ENCODE measurements at regions not wholly inside any gene's neighbourhood (a gene's known extent, or its start where the extent isn't known, plus 50 kb on each side); places are given as distances from the start of the nearest gene placed in this dataset.

- no peak for TF ChIP-seq CEBPB (IDR thresholded peaks at IDR 0.05; ENCODE audit: low read depth)
- TF ChIP-seq CTCF (IDR thresholded peaks at IDR 0.05 in 2 of 3, conservative IDR thresholded peaks at IDR 0.05 in 1 of 3; ENCODE audit: borderline replicate concordance in 1 of 3, insufficient read depth in 1 of 3, low read depth in 2 of 3, low read length in 2 of 3), result no peak
These were observed 127.8 kb upstream of the P2RY1 start for GRCh38 chr3:152706991-152707713.
